Neural cell (in vitro differentiated cells): ENCODE measurements at regions not wholly inside any gene's neighbourhood (a gene's known extent, or its start where the extent isn't known, plus 50 kb on each side); places are given as distances from the start of the nearest gene placed in this dataset.

Experiments
- EP300 ChIP-seq: fragments of 450-650 bp; conservative IDR thresholded peaks from 2 replicates; pipeline ENCODE4 v1.6.1; 2014; ENCODE audit warnings: antibody characterized with exemption, mild to moderate bottlenecking, moderate library complexity; ENCODE audit not compliant: poor library complexity, severe bottlenecking
- EZH2 ChIP-seq: fragments of 200-600, 300-800 bp; shearing (Covaris generic), sonication (generic); IDR thresholded peaks from 2 replicates; pipeline ENCODE4 v1.6.1; 2014; ENCODE audit warnings: antibody characterized with exemption, low read length, borderline replicate concordance, mild to moderate bottlenecking; ENCODE audit not compliant: insufficient read depth, poor library complexity, severe bottlenecking
- MXI1 ChIP-seq: fragments of 450-650 bp; conservative IDR thresholded peaks from 2 replicates; pipeline ENCODE4 v1.6.1; 2014; ENCODE audit warnings: antibody characterized with exemption, mild to moderate bottlenecking; ENCODE audit not compliant: poor library complexity, severe bottlenecking
- POLR2AphosphoS5 ChIP-seq: IDR thresholded peaks from 2 replicates; pipeline ENCODE4 v1.6.1; 2012
- RAD21 ChIP-seq: fragments of 450-650 bp; conservative IDR thresholded peaks from 2 replicates; pipeline ENCODE4 v1.6.1; 2014; ENCODE audit warnings: antibody characterized with exemption, mild to moderate bottlenecking, moderate library complexity
- SMC3 ChIP-seq: fragments of 450-650 bp; conservative IDR thresholded peaks from 2 replicates; pipeline ENCODE4 v1.6.1; 2014; ENCODE audit warnings: antibody characterized with exemption, mild to moderate bottlenecking, moderate library complexity; ENCODE audit not compliant: poor library complexity
- TAF1 ChIP-seq: IDR thresholded peaks from 2 replicates; pipeline ENCODE4 v1.6.1; 2012; ENCODE audit warnings: low read depth
- TF ChIP-seq, protein P1 (sequence below): fragments of 450-650 bp; IDR thresholded peaks from 2 replicates; pipeline ENCODE4 v1.5.1; 2014; ENCODE audit warnings: antibody characterized with exemption, mild to moderate bottlenecking, moderate library complexity; ENCODE audit not compliant: poor library complexity, severe bottlenecking
- TF ChIP-seq, protein P2 (sequence below): IDR thresholded peaks from 2 replicates; pipeline ENCODE4 v1.6.1; 2012; ENCODE audit warnings: borderline replicate concordance

GRCh38 chr2:150909090-150909489, 352.6 kb downstream of the RBM43 start:
- TF ChIP-seq EZH2 = no peak
- TF ChIP-seq POLR2AphosphoS5 = no peak
- TF ChIP-seq, protein P1, sequence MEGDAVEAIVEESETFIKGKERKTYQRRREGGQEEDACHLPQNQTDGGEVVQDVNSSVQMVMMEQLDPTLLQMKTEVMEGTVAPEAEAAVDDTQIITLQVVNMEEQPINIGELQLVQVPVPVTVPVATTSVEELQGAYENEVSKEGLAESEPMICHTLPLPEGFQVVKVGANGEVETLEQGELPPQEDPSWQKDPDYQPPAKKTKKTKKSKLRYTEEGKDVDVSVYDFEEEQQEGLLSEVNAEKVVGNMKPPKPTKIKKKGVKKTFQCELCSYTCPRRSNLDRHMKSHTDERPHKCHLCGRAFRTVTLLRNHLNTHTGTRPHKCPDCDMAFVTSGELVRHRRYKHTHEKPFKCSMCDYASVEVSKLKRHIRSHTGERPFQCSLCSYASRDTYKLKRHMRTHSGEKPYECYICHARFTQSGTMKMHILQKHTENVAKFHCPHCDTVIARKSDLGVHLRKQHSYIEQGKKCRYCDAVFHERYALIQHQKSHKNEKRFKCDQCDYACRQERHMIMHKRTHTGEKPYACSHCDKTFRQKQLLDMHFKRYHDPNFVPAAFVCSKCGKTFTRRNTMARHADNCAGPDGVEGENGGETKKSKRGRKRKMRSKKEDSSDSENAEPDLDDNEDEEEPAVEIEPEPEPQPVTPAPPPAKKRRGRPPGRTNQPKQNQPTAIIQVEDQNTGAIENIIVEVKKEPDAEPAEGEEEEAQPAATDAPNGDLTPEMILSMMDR = no peak
- no peak for TF ChIP-seq SMC3
- no peak for TF ChIP-seq EP300
- TF ChIP-seq, protein P2, sequence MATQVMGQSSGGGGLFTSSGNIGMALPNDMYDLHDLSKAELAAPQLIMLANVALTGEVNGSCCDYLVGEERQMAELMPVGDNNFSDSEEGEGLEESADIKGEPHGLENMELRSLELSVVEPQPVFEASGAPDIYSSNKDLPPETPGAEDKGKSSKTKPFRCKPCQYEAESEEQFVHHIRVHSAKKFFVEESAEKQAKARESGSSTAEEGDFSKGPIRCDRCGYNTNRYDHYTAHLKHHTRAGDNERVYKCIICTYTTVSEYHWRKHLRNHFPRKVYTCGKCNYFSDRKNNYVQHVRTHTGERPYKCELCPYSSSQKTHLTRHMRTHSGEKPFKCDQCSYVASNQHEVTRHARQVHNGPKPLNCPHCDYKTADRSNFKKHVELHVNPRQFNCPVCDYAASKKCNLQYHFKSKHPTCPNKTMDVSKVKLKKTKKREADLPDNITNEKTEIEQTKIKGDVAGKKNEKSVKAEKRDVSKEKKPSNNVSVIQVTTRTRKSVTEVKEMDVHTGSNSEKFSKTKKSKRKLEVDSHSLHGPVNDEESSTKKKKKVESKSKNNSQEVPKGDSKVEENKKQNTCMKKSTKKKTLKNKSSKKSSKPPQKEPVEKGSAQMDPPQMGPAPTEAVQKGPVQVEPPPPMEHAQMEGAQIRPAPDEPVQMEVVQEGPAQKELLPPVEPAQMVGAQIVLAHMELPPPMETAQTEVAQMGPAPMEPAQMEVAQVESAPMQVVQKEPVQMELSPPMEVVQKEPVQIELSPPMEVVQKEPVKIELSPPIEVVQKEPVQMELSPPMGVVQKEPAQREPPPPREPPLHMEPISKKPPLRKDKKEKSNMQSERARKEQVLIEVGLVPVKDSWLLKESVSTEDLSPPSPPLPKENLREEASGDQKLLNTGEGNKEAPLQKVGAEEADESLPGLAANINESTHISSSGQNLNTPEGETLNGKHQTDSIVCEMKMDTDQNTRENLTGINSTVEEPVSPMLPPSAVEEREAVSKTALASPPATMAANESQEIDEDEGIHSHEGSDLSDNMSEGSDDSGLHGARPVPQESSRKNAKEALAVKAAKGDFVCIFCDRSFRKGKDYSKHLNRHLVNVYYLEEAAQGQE = no peak
- no peak for TF ChIP-seq TAF1
- no peak for TF ChIP-seq RAD21
- no peak for TF ChIP-seq MXI1
